Astrocyte (in vitro differentiated cells and primary cell): ENCODE measurements at regions not wholly inside any gene's neighbourhood (a gene's known extent, or its start where the extent isn't known, plus 50 kb on each side); places are given as distances from the start of the nearest gene placed in this dataset.

Experiments used
- DNase-seq: peaks from one replicate; pipeline ENCODE4 v3.0.0-alpha.2; 2010; ENCODE audit warnings: low read depth
- FAIRE-seq: peaks from 2 replicates; lab custom pipeline; 2011; peaks lifted over from hg19 to GRCh38; lab: Jason Lieb, UNC
- H2AFZ ChIP-seq: 2 replicates; pipeline ENCODE4 v1.6.0; 2012; ENCODE audit warnings: low read depth, low read length, inconsistent platforms
- H3K27ac ChIP-seq: 2 replicates; pipeline ENCODE4 v1.5.1; 2011; ENCODE audit warnings: low read depth, low read length, inconsistent platforms
- H3K27me3 ChIP-seq: 2 replicates; pipeline ENCODE4 v1.6.0; 2011; ENCODE audit warnings: low read length, inconsistent platforms; ENCODE audit not compliant: insufficient read depth
- H3K36me3 ChIP-seq: 2 replicates; pipeline ENCODE4 v1.5.1; 2011; ENCODE audit warnings: low read length, inconsistent platforms; ENCODE audit not compliant: insufficient read depth
- H3K4me1 ChIP-seq: 2 replicates; pipeline ENCODE4 v1.5.1; 2011; ENCODE audit warnings: low read length, inconsistent platforms; ENCODE audit not compliant: insufficient read depth
- H3K4me2 ChIP-seq: 2 replicates; pipeline ENCODE4 v1.6.0; 2012; ENCODE audit warnings: low read length, inconsistent platforms
- H3K4me3 ChIP-seq: 2 replicates; pipeline ENCODE4 v1.5.1; 2011; ENCODE audit warnings: low read depth, mild to moderate bottlenecking, low read length, inconsistent platforms; ENCODE audit not compliant: insufficient read depth
- H3K79me2 ChIP-seq: 2 replicates; pipeline ENCODE4 v1.6.0; 2012; ENCODE audit warnings: mild to moderate bottlenecking, low read length, inconsistent platforms; ENCODE audit not compliant: insufficient read depth
- H3K9ac ChIP-seq: 2 replicates; pipeline ENCODE4 v1.6.0; 2012; ENCODE audit warnings: mild to moderate bottlenecking, low read length, inconsistent platforms
- H3K9me3 ChIP-seq: 2 replicates; pipeline ENCODE4 v1.5.1; 2012; ENCODE audit warnings: low read depth, mild to moderate bottlenecking, low read length, inconsistent platforms; ENCODE audit not compliant: insufficient read depth
- H4K20me1 ChIP-seq: 2 replicates; pipeline ENCODE4 v1.6.0; 2012; ENCODE audit warnings: low read length, inconsistent platforms; ENCODE audit not compliant: insufficient read depth
- H3K27ac Mint-ChIP-seq: one replicate; pipeline ENCODE4 v1.8.0; 2021; ENCODE audit warnings: mild to moderate bottlenecking, mixed read lengths; ENCODE audit not compliant: unreplicated experiment
- H3K27me3 Mint-ChIP-seq: one replicate; pipeline ENCODE4 v1.8.0; 2021; ENCODE audit warnings: low read depth, mixed read lengths; ENCODE audit not compliant: unreplicated experiment
- H3K36me3 Mint-ChIP-seq: one replicate; pipeline ENCODE4 v1.8.0; 2021; ENCODE audit warnings: low read depth, mixed read lengths; ENCODE audit not compliant: unreplicated experiment
- H3K4me1 Mint-ChIP-seq: one replicate; pipeline ENCODE4 v1.8.0; 2021; ENCODE audit warnings: low read depth, mixed read lengths; ENCODE audit not compliant: unreplicated experiment
- H3K4me3 Mint-ChIP-seq: one replicate; pipeline ENCODE4 v1.8.0; 2021; ENCODE audit warnings: mild to moderate bottlenecking, moderate library complexity, mixed read lengths; ENCODE audit not compliant: unreplicated experiment
- H3K9me3 Mint-ChIP-seq: one replicate; pipeline ENCODE4 v1.8.0; 2021; ENCODE audit warnings: mild to moderate bottlenecking, mixed read lengths; ENCODE audit not compliant: unreplicated experiment
- CTCF ChIP-seq: IDR thresholded peaks from 2 replicates; pipeline ENCODE4 v1.5.1; 2011; ENCODE audit warnings: low read depth, mild to moderate bottlenecking, inconsistent platforms, low read length, moderate library complexity; ENCODE audit not compliant: insufficient read depth
- EZH2 ChIP-seq: IDR thresholded peaks from 2 replicates; pipeline ENCODE4 v1.6.1; 2012; ENCODE audit warnings: mild to moderate bottlenecking, low read length, inconsistent platforms; ENCODE audit not compliant: insufficient read depth

- DNase-seq (no peak), FAIRE-seq (no peak)
- Histone ChIP-seq H3K4me3 (no peak overlapping the region), H3K9me3 (no peaks in the 10 kb centered on the region), H3K36me3 (no peaks in the 10 kb centered on the region), H3K4me1 (no peaks in the 10 kb centered on the region), H3K79me2 (no peaks in the 10 kb centered on the region), H3K27ac (no peak overlapping the region), H2AFZ (no peak overlapping the region), H3K27me3 (no peaks in the 10 kb centered on the region), H4K20me1 (no peaks in the 10 kb centered on the region), H3K9ac (no peak overlapping the region), H3K4me2 (no peak overlapping the region)
- peaks cover 2% of the 10 kb centered on the region for H3K9me3 Mint-ChIP-seq
- no peaks in the 10 kb centered on the region for H3K4me1 Mint-ChIP-seq
- H3K4me3 Mint-ChIP-seq: no peak overlapping the region
- H3K36me3 Mint-ChIP-seq: no peaks in the 10 kb centered on the region
- TF ChIP-seq CTCF (no peak), EZH2 (no peak)
- H3K27ac Mint-ChIP-seq: no peak overlapping the region
- no peaks in the 10 kb centered on the region for H3K27me3 Mint-ChIP-seq
These were observed 128.5 kb upstream of the LRP1B start for GRCh38 chr2:142259356-142259755.

- Mint-ChIP-seq H3K27ac (no peak overlapping the region), H3K36me3 (no peaks in the 10 kb centered on the region), H3K4me1 (no peaks in the 10 kb centered on the region), H3K4me3 (no peak overlapping the region), H3K9me3 (peaks cover 2% of the 10 kb centered on the region), H3K27me3 (no peaks in the 10 kb centered on the region)
- no peak overlapping the region for H2AFZ ChIP-seq
- H3K79me2 ChIP-seq: no peaks in the 10 kb centered on the region
- no peak overlapping the region for H3K4me3 ChIP-seq
- no peak overlapping the region for H3K4me2 ChIP-seq
- H4K20me1 ChIP-seq: no peaks in the 10 kb centered on the region
- TF ChIP-seq CTCF (no peak), EZH2 (no peak)
- no peak overlapping the region for H3K9ac ChIP-seq
- DNase-seq: no peak
- no peak for FAIRE-seq
- H3K27me3 ChIP-seq: no peaks in the 10 kb centered on the region
- no peaks in the 10 kb centered on the region for H3K36me3 ChIP-seq
- no peaks in the 10 kb centered on the region for H3K4me1 ChIP-seq
- H3K27ac ChIP-seq: no peak overlapping the region
- no peaks in the 10 kb centered on the region for H3K9me3 ChIP-seq
These were observed 123.2 kb upstream of the LRP1B start for GRCh38 chr2:142254031-142254430.

GRCh38 chr2:142241016-142241415 is 110.2 kb upstream of the LRP1B start:
- no peaks in the 10 kb centered on the region for H3K4me1 Mint-ChIP-seq
- no peaks in the 10 kb centered on the region for H3K4me1 ChIP-seq
- H3K36me3 Mint-ChIP-seq: no peaks in the 10 kb centered on the region
- H3K4me3 ChIP-seq: no peak overlapping the region
- H3K9me3 Mint-ChIP-seq: no peaks in the 10 kb centered on the region
- no peak overlapping the region for H3K4me2 ChIP-seq
- no peaks in the 10 kb centered on the region for H4K20me1 ChIP-seq
- no peaks in the 10 kb centered on the region for H3K36me3 ChIP-seq
- no peak for FAIRE-seq
- no peak overlapping the region for H2AFZ ChIP-seq
- no peaks in the 10 kb centered on the region for H3K9me3 ChIP-seq
- DNase-seq: no peak
- H3K9ac ChIP-seq: no peak overlapping the region
- no peaks in the 10 kb centered on the region for H3K27me3 Mint-ChIP-seq
- no peaks in the 10 kb centered on the region for H3K27me3 ChIP-seq
- no peak overlapping the region for H3K27ac Mint-ChIP-seq
- TF ChIP-seq EZH2 (no peak), CTCF (no peak)
- H3K79me2 ChIP-seq: no peaks in the 10 kb centered on the region
- H3K27ac ChIP-seq: no peak overlapping the region
- no peak overlapping the region for H3K4me3 Mint-ChIP-seq
